NT2/D1 (cell line): ENCODE measurements at regions not wholly inside any gene's neighbourhood (a gene's known extent, or its start where the extent isn't known, plus 50 kb on each side); places are given as distances from the start of the nearest gene placed in this dataset.

Source experiments
- SUZ12 ChIP-seq: IDR thresholded peaks from 2 replicates; pipeline ENCODE4 v1.6.1; 2011; ENCODE audit not compliant: insufficient read length, insufficient read depth; ENCODE audit errors: extremely low read depth
- YY1 ChIP-seq: IDR thresholded peaks from 2 replicates; pipeline ENCODE4 v1.6.1; 2011; ENCODE audit not compliant: insufficient read length, insufficient read depth
- ZNF274 ChIP-seq: IDR thresholded peaks from 2 replicates; pipeline ENCODE4 v1.6.1; 2011; ENCODE audit warnings: mild to moderate bottlenecking, low read depth, low read length

- TF ChIP-seq YY1 (no peak), ZNF274 (no peak), SUZ12 (no peak)
Observed at GRCh38 chr4:79217025-79217424, 108.8 kb downstream of the NAA11 start.
